Activated CD8-positive, alpha-beta memory T cell treated with anti-CD3 and anti-CD28 coated beads, Interleukin-2, amount 50 U/mL, for 48 hours (primary cell): ENCODE measurements at regions not wholly inside any gene's neighbourhood (a gene's known extent, or its start where the extent isn't known, plus 50 kb on each side); places are given as distances from the start of the nearest gene placed in this dataset.
A peak's percentile ranks its signal among the peaks of the same experiment; 100 is the strongest.

Source experiments
- DNase-seq: peaks from one replicate; pipeline ENCODE4 v3.0.0-alpha.2; 2020

- no peak for DNase-seq
Observed at GRCh38 chr7:3196629-3197400, 104.2 kb upstream of the SDK1 start.

- DNase-seq, result no peak
Observed at GRCh38 chr7:3197567-3198213, 103.4 kb upstream of the SDK1 start.

GRCh38 chr7:3198316-3198715 is 102.7 kb upstream of the SDK1 start:
- DNase-seq, result no peak

- DNase-seq, result peak; percentile 50
Observed at GRCh38 chr7:3200504-3200903, 100.5 kb upstream of the SDK1 start.

DNA sequence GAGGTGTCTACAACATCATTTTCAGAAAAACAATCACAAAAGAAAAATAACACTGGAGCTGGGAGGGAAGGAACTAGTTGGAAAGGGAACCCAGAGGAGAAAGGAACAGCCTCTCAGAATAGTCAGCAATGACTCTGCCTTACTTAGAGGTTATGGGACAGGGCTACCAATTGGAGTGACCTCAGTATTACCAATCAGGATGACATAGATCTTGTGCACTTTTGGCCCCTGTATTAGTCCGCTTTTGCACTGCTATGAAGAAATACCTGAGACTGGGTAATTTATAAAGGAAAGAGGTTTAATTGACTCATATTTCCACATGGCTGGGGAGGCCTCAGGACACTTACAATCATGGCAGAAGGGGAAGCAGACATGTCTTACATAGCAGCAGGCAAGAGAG is 99.7 kb upstream of the SDK1 start:
- DNase-seq, result no peak

- DNase-seq, result peak; percentile 33
Observed at GRCh38 chr7:3201937-3202710, 98.9 kb upstream of the SDK1 start.

GRCh38 chr7:3204526-3204925 is 96.5 kb upstream of the SDK1 start:
- no peak for DNase-seq

DNA sequence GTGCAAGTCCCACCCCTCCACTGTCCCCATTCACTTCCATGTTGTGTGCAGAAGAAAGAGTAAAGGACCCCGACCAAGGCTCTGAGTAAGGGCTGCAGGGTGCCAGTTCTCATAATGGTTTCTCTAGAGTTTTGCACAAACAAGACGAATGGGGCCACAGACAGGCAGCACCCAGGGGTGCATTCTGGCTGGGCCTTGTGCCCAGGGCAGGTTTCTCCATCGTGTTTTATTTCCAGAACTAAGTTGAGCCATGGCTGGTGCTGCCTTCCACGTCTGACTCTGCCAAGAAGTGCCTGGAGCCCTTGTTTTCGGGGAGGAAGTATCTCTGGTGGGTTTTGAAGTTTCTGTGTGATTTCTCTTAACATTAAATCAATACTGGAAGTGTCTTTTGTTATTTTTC is 95.0 kb upstream of the SDK1 start:
- DNase-seq, result peak; percentile 18

DNA sequence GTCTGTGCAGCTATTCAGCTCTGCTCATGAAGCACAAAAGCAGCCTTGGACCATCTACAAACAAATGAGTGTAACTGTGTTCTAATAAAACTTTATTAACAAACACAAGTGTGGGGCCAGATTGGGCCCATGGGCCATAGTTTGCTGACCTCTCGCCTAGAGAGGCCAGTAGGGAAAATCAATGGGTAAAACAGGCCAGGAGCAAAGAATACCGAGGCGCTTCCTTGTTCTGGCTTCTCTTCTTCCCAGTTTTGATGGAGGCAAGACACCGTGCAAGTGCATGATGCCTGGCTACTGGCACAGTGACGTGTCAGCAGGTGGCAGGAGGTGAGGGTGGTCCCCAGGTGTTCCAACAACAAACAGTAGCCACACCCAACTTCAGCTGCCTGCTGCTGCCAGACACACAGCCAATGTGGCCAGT is 94.3 kb upstream of the SDK1 start:
- peak; percentile 17 for DNase-seq

GRCh38 chr7:3207387-3207902 is 93.6 kb upstream of the SDK1 start:
- peak; percentile 3 for DNase-seq

GRCh38 chr7:3210531-3210930 is 90.5 kb upstream of the SDK1 start:
- DNase-seq, result no peak

GRCh38 chr7:3214090-3214413 is 87.0 kb upstream of the SDK1 start:
- peak; percentile 6 for DNase-seq

- peak; percentile 20 for DNase-seq
Observed at GRCh38 chr7:3215624-3216585, 85.1 kb upstream of the SDK1 start.

- DNase-seq, result peak; percentile 17
Observed at GRCh38 chr7:3217166-3217565, 83.9 kb upstream of the SDK1 start.

GRCh38 chr7:3218411-3219225 is 82.4 kb upstream of the SDK1 start:
- no peak for DNase-seq

DNA sequence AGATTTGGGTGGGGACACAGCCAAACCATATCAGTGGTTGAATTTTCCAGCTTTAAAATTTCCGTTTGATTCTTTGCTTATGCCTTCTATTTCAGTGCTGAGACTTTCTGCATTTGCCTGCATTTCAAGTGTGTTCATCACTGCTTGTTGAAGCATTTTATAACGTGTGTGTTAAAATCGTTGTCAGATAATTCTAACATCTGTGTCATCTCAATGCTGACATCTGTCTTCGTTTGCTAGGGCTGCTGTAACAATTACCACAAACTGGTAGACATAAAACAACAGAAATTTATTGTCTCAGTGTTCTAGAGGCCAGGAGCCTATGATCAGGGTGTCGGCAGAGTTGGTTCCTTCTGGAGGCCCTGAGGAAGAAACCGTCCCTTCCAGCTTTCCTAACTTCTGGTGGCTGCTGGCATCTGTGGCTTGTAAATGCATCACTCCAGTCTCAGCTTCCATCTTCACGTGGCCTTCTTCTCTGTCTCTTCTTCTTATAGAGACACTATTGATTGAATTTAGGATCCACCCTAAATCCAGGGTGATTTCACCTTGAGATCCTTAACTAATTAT is 71.1 kb upstream of the SDK1 start:
- no peak for DNase-seq

DNA sequence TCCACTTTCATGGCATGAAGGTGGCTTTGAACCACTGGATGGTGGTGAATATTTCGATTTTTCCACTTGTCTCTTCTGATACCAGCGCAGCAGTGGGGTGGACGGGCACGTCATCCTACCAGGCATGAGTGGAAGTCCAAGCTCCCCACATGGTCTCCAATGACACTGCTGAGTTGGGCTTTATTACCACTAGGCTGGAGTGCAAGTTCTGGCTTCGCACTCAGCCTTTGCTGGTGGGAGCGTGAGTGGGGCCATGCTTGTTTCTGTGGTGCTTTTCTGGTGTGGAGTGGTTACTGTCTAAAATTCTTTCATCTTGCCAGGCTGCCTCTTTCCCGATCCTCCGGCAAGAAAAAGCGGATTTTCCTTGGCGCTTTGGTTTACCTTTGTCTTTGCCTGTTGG is 70.1 kb upstream of the SDK1 start:
- DNase-seq, result no peak

- no peak for DNase-seq
Observed at GRCh38 chr7:3232228-3232627, 68.8 kb upstream of the SDK1 start.

DNA sequence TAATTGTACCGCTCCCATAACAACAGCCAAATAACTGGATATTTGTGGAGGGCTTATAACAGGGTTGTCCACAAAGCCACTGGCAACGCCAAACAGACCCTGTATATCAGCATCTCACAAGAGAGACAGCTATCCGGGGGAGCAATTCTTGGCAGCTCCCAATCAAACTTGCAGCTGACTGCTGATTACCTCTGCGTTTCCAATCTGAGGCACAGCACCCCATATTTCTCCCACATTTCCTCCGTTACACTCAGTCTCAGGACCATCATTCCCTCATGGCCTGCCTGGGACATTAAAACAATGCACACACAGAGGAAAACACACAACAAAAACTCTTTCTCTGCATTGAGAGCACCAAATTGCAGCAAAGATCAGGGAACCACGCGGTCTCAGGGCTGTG is 67.8 kb upstream of the SDK1 start:
- no peak for DNase-seq

GRCh38 chr7:3234051-3234450 is 67.0 kb upstream of the SDK1 start:
- no peak for DNase-seq

GRCh38 chr7:3234851-3235250 is 66.2 kb upstream of the SDK1 start:
- DNase-seq, result no peak
